Thyroid gland (tissue), 4 donors: ENCODE measurements at regions not wholly inside any gene's neighbourhood (a gene's known extent, or its start where the extent isn't known, plus 50 kb on each side); places are given as distances from the start of the nearest gene placed in this dataset.

Source experiments
- DNase-seq, 2 donors: peaks; one replicate each; pipeline ENCODE4 v3.0.0-alpha.2; 2019
- H3K27ac ChIP-seq, 3 donors: fragments of 200-600 bp; sonication (generic); 1 replicate in 2 of 3; 2 replicates in 1 of 3; pipeline ENCODE4 v1.5.1; 2016 to 2019; ENCODE audit warnings: mild to moderate bottlenecking in 1 of 3, moderate library complexity in 1 of 3
- H3K27me3 ChIP-seq: fragments of 200-600 bp; sonication (generic); one replicate; pipeline ENCODE4 v1.5.1; 2019
- H3K36me3 ChIP-seq, 2 donors: fragments of 200-600 bp; sonication (generic); one replicate each; pipeline ENCODE4 v1.5.1; 2016 to 2019
- H3K4me1 ChIP-seq, 2 donors: fragments of 200-600 bp; sonication (generic); one replicate each; pipeline ENCODE4 v1.5.1; 2017 to 2019
- H3K4me3 ChIP-seq, 3 donors: fragments of 200-600 bp; sonication (generic); replicated peaks in 1 of 3; 1 replicate in 2 of 3; 2 replicates in 1 of 3; pipeline ENCODE4 v1.5.1; 2016; ENCODE audit warnings: mild to moderate bottlenecking in 1 of 3
- H3K9me3 ChIP-seq: fragments of 200-600 bp; sonication (generic); one replicate; pipeline ENCODE4 v1.5.1; 2017
- CTCF ChIP-seq, 6 experiments: fragments of 200-600 bp in 3 of 6; fragments of 450-650 bp in 3 of 6; sonication (generic) in 3 of 6; IDR thresholded peaks; one replicate each; pipeline ENCODE4 v1.5.1; 2016 to 2019; ENCODE audit warnings: antibody characterized with exemption in 6 of 6, mild to moderate bottlenecking in 2 of 6, inconsistent platforms in 1 of 6, moderate library complexity in 1 of 6
- POLR2A ChIP-seq, 2 donors: fragments of 450-650 bp; IDR thresholded peaks; one replicate each; pipeline ENCODE4 v1.6.1; 2017; ENCODE audit warnings: antibody characterized with exemption in 2 of 2, mild to moderate bottlenecking in 2 of 2, moderate library complexity in 1 of 2
- WGBS, 2 donors: methylation state at CpG; one replicate each; pipeline ENCODE4 v1.1.5; 2017; 5-methylcytosine and 5-hydroxymethylcytosine counted together
- intact Hi-C: fragments of 100-400 bp; cut with DNase I; formaldehyde crosslinking; loops from one replicate; pipeline ENCODE4 v1.15.1; 2023

GRCh38 chr11:57946628-57947027 lies 77.1 kb upstream of the OR9Q1 start:
- Histone ChIP-seq H3K27ac (no peak overlapping the region), H3K9me3 (no peaks in the 10 kb centered on the region), H3K36me3 (no peaks in the 10 kb centered on the region), H3K4me1 (no peaks in the 10 kb centered on the region), H3K27me3 (no peaks in the 10 kb centered on the region), H3K4me3 (no peak overlapping the region)
- no peak for DNase-seq
- no peak for TF ChIP-seq CTCF (IDR thresholded peaks at IDR 0.05)
- intact Hi-C loops: no loop called here
- 75 to 88% methylated on average over 2 of the region's 2 CpGs for WGBS, 2 donors

- Histone ChIP-seq H3K27ac (no peak overlapping the region), H3K9me3 (no peaks in the 10 kb centered on the region), H3K4me3 (no peak overlapping the region), H3K4me1 (no peaks in the 10 kb centered on the region), H3K36me3 (no peaks in the 10 kb centered on the region), H3K27me3 (no peaks in the 10 kb centered on the region)
- no peak for DNase-seq
- WGBS, 2 donors: 49 to 64% methylated on average over 2 of the region's 2 CpGs
- intact Hi-C loops: no loop called here
- TF ChIP-seq CTCF (IDR thresholded peaks at IDR 0.05) (no peak), POLR2A (IDR thresholded peaks at IDR 0.05) (no peak)
Measured at GRCh38 chr11:57964660-57965059, 59.0 kb upstream of the OR9Q1 start.

- H3K36me3 ChIP-seq: no peaks in the 10 kb centered on the region
- 76 to 83% methylated on average over 6 of the region's 6 CpGs for WGBS, 2 donors
- no peak for TF ChIP-seq CTCF (IDR thresholded peaks at IDR 0.05)
- TF ChIP-seq POLR2A (IDR thresholded peaks at IDR 0.05): no peak
- no peak overlapping the region for H3K27ac ChIP-seq
- H3K4me3 ChIP-seq: no peak overlapping the region
- intact Hi-C loops: no loop called here
- H3K4me1 ChIP-seq: no peaks in the 10 kb centered on the region
- no peaks in the 10 kb centered on the region for H3K9me3 ChIP-seq
- DNase-seq: no peak
- no peaks in the 10 kb centered on the region for H3K27me3 ChIP-seq
Measured at GRCh38 chr11:57971272-57972012, 52.2 kb upstream of the OR9Q1 start.

- 39 to 52% methylated on average over 2 of the region's 2 CpGs for WGBS, 2 donors
- Histone ChIP-seq H3K27ac (no peak overlapping the region), H3K9me3 (no peaks in the 10 kb centered on the region), H3K4me1 (peaks cover 0 to 2% of the 10 kb centered on the region in 2 donors), H3K36me3 (no peaks in the 10 kb centered on the region), H3K4me3 (no peak overlapping the region), H3K27me3 (no peaks in the 10 kb centered on the region)
- intact Hi-C loops: no loop called here
- no peak for DNase-seq
- TF ChIP-seq CTCF (IDR thresholded peaks at IDR 0.05) (no peak), POLR2A (IDR thresholded peaks at IDR 0.05) (no peak)
Measured at GRCh38 chr11:57972013-57972367, 51.7 kb upstream of the OR9Q1 start.
